ENCODE measurements at regions not wholly inside any gene's neighbourhood (a gene's known extent, or its start where the extent isn't known, plus 50 kb on each side); places are given as distances from the start of the nearest gene placed in this dataset.
"Not testable (repeated sequence)": the region's sequence is repeated elsewhere in the genome, so short reads cannot be mapped to it uniquely, and the experiment has no call there.

DNA sequence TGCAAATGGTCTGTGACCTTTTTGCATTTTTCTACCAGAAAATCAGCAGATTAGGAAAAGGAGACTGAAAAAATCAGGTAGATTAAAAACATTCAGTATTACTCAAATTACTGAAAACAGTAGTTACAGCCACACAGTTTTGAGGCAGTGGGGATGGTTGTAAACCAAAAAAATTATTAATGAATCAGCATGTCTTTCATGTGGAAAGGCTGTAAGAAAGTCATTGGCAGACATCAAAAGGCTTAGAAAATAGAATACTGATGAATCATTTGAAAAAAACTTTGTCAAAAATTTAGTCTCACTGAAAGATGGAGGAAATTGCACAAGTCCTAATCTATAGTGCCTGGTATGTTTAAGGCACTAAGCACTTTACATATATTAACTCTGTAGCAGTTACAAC lies 133.9 kb upstream of the GCFC2 start:
- H3K9me3 ChIP-seq: no peaks in the 10 kb centered on the region
- TF ChIP-seq, protein P1, sequence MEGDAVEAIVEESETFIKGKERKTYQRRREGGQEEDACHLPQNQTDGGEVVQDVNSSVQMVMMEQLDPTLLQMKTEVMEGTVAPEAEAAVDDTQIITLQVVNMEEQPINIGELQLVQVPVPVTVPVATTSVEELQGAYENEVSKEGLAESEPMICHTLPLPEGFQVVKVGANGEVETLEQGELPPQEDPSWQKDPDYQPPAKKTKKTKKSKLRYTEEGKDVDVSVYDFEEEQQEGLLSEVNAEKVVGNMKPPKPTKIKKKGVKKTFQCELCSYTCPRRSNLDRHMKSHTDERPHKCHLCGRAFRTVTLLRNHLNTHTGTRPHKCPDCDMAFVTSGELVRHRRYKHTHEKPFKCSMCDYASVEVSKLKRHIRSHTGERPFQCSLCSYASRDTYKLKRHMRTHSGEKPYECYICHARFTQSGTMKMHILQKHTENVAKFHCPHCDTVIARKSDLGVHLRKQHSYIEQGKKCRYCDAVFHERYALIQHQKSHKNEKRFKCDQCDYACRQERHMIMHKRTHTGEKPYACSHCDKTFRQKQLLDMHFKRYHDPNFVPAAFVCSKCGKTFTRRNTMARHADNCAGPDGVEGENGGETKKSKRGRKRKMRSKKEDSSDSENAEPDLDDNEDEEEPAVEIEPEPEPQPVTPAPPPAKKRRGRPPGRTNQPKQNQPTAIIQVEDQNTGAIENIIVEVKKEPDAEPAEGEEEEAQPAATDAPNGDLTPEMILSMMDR (IDR thresholded peaks at IDR 0.05): no peak
- no peak for TF ChIP-seq POLR2A (IDR thresholded peaks at IDR 0.05)
- H3K27me3 ChIP-seq: no peaks in the 10 kb centered on the region
- H3K4me3 ChIP-seq: no peak overlapping the region
- H3K36me3 ChIP-seq: no peaks in the 10 kb centered on the region
- no peaks in the 10 kb centered on the region for H3K4me1 ChIP-seq
- H3K27ac ChIP-seq: no peak overlapping the region
- intact Hi-C loops (cut with DNase I; ENCODE audit: low total_unique reads): no loop called here
- DNase-seq: no peak

DNA sequence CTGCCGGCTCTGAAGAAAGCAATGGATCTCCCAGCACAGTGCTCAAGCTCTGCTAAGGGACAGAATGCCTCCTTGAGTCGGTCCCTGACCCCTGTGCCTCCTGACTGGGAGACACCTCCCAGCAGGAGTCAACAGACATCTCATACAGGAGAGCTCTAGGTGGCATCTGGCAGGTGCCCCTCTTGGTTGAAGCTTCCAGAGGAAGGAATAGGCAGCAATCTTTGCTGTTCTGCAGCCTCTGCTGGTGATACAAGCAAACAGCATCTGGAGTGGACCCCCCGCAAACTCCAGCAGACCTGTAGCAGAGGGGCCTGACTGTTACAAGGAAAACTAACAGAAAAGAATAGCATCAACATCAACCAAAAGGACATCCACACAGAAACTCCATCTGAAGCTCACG lies 123.9 kb upstream of the GCFC2 start:
- H3K4me3 ChIP-seq; intact Hi-C loops (cut with DNase I; ENCODE audit: low total_unique reads); H3K27ac ChIP-seq; H3K36me3 ChIP-seq; H3K4me1 ChIP-seq; DNase-seq; H3K9me3 ChIP-seq; H3K27me3 ChIP-seq: not testable (repeated sequence)

GRCh38 chr2:75833386-75833785 lies 122.7 kb upstream of the GCFC2 start:
- H3K36me3 ChIP-seq: no peaks in the 10 kb centered on the region
- no peak overlapping the region for H3K4me3 ChIP-seq
- TF ChIP-seq POLR2A (IDR thresholded peaks at IDR 0.05): no peak
- no peaks in the 10 kb centered on the region for H3K27me3 ChIP-seq
- DNase-seq: no peak
- intact Hi-C loops (cut with DNase I; ENCODE audit: low total_unique reads): no loop called here
- H3K4me1 ChIP-seq: no peaks in the 10 kb centered on the region
- H3K27ac ChIP-seq: no peak overlapping the region
- no peaks in the 10 kb centered on the region for H3K9me3 ChIP-seq

DNA sequence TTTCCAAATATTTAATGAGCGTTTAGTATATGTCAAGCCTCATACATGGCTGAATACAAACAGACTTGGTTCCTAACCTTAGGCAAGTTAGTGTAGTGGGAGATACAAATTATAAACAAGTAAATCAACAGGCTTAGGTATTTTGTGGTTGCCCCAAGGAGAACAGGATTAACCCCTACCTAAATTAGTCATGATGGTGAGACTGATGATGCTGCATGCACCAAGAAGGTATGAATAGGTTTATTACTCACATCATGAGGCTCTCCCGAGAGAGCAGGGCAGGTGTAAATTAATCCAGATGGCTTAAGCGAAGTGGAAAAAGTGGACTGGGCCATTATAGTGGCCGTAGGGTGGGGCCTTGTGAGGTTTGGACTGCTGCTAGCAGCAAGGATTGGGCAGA lies 118.1 kb upstream of the GCFC2 start:
- H3K4me3 ChIP-seq: no peak overlapping the region
- no peaks in the 10 kb centered on the region for H3K4me1 ChIP-seq
- intact Hi-C loops (cut with DNase I; ENCODE audit: low total_unique reads): no loop called here
- no peak overlapping the region for H3K27ac ChIP-seq
- TF ChIP-seq, protein P1 (IDR thresholded peaks at IDR 0.05): no peak
- no peak for TF ChIP-seq POLR2A (IDR thresholded peaks at IDR 0.05)
- DNase-seq: no peak
- no peaks in the 10 kb centered on the region for H3K36me3 ChIP-seq
- H3K9me3 ChIP-seq: no peaks in the 10 kb centered on the region
- H3K27me3 ChIP-seq: no peaks in the 10 kb centered on the region

DNA sequence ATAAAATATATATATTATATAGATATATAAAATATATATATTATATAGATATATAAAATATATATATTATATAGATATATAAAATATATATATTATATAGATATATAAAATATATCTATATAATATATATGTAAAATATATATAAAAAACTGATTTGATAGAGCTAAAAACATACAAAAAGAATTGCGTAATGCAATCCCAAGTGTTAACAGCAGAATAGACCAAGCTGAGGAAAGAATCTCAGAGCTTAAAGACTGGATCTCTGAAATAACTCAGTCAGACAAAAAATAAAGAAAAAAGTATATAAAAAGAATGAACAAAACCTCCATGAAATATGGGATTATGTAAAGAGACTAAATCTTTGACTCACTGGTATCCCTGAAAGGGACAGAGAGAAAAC lies 112.8 kb upstream of the GCFC2 start:
- H3K4me1 ChIP-seq; H3K36me3 ChIP-seq; H3K4me3 ChIP-seq; H3K27ac ChIP-seq; H3K9me3 ChIP-seq; H3K27me3 ChIP-seq; intact Hi-C loops (cut with DNase I; ENCODE audit: low total_unique reads); DNase-seq: not testable (repeated sequence)

DNA sequence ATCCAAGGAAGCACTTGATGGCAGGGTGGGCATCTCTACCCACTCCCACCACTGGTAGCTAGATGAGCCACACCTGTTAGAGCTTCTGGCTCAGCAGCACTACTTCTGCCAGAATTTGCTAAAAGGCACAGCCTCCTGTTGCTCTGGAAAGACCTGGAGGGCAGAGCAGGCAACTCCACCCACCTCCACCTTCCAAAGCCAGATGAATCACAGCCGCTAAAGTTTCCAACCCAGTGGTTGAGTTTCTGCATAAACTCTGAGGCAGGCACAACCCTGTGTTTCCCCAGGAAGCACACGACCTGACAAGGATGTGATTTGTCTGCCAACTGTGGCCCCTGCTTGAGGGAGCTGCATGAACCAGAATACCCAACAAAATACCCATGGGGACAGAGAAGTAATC lies 111.6 kb upstream of the GCFC2 start:
- TF ChIP-seq POLR2A (IDR thresholded peaks at IDR 0.05): no peak
- H3K36me3 ChIP-seq: no peaks in the 10 kb centered on the region
- no peak overlapping the region for H3K4me3 ChIP-seq
- no peaks in the 10 kb centered on the region for H3K27me3 ChIP-seq
- no peak overlapping the region for H3K27ac ChIP-seq
- no peaks in the 10 kb centered on the region for H3K9me3 ChIP-seq
- H3K4me1 ChIP-seq: no peaks in the 10 kb centered on the region
- intact Hi-C loops (cut with DNase I; ENCODE audit: low total_unique reads): no loop called here
- no peak for DNase-seq

DNA sequence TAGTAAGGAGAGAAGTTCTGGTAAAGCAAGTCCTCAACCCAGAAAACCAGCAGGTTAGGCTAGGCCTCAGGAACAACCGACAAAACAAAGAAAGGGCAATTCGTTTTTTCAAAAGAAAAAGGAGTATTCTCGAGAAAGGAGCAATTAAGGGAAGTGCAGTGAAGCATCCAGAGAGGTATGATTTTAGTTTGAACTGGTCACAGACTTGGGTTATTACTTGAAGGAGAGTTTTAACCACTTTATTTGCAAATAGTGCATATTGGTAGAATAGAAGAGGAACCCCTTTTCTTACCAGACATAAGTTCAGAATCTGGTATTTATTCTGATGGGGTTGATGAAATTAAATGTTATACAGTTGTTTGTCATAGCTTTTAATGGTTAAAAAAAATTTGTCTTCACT lies 110.0 kb upstream of the GCFC2 start:
- no peak for DNase-seq
- Histone ChIP-seq H3K27ac (no peak overlapping the region), H3K4me3 (no peak overlapping the region), H3K4me1 (no peaks in the 10 kb centered on the region), H3K36me3 (no peaks in the 10 kb centered on the region), H3K27me3 (no peaks in the 10 kb centered on the region), H3K9me3 (no peaks in the 10 kb centered on the region)
- TF ChIP-seq, protein P1 (IDR thresholded peaks at IDR 0.05): no peak
- TF ChIP-seq POLR2A (IDR thresholded peaks at IDR 0.05): no peak
- intact Hi-C loops (cut with DNase I; ENCODE audit: low total_unique reads): no loop called here

Measured in uterus (tissue), 3 donors.